ENCODE measurements at regions not wholly inside any gene's neighbourhood (a gene's known extent, or its start where the extent isn't known, plus 50 kb on each side); places are given as distances from the start of the nearest gene placed in this dataset.
"Not testable (repeated sequence)": the region's sequence is repeated elsewhere in the genome, so short reads cannot be mapped to it uniquely, and the experiment has no call there.

- H3K27ac ChIP-seq (ENCODE audit: low read depth, low read length): no peak overlapping the region
- H3K36me3 ChIP-seq (ENCODE audit: control insufficient read depth in 3 of 3, insufficient read depth in 3 of 3, low read length in 3 of 3): no peaks in the 10 kb centered on the region
- peaks cover 0 to 3% (median 0%) of the 10 kb centered on the region in 3 donors for H3K9me3 ChIP-seq (ENCODE audit: control insufficient read depth in 3 of 3, low read length in 3 of 3)
- H3K4me3 ChIP-seq (ENCODE audit: low read length in 3 of 3): no peak overlapping the region
- no peaks in the 10 kb centered on the region for H3K4me1 ChIP-seq (ENCODE audit: control insufficient read depth in 3 of 3, insufficient read depth in 3 of 3, low read length in 3 of 3)
- peaks cover 0 to 2% (median 0%) of the 10 kb centered on the region in 3 donors for H3K27me3 ChIP-seq (ENCODE audit: control insufficient read depth in 3 of 3, insufficient read depth in 3 of 3, low read length in 3 of 3)
- no peak overlapping the region for H3K9ac ChIP-seq (ENCODE audit: low read depth in 1 of 3, low read length in 3 of 3)
Measured at GRCh38 chr18:22290004-22290403, 120.6 kb downstream of the GATA6 start.

GRCh38 chr18:22286585-22286984, 117.2 kb downstream of the GATA6 start:
- H3K27me3 ChIP-seq (ENCODE audit: control insufficient read depth in 3 of 3, insufficient read depth in 3 of 3, low read length in 3 of 3): peaks cover 0 to 2% (median 0%) of the 10 kb centered on the region in 3 donors
- H3K36me3 ChIP-seq (ENCODE audit: control insufficient read depth in 3 of 3, insufficient read depth in 3 of 3, low read length in 3 of 3): no peaks in the 10 kb centered on the region
- H3K4me3 ChIP-seq (ENCODE audit: low read length in 3 of 3): no peak overlapping the region
- no peak overlapping the region for H3K27ac ChIP-seq (ENCODE audit: low read depth, low read length)
- H3K9ac ChIP-seq (ENCODE audit: low read depth in 1 of 3, low read length in 3 of 3): no peak overlapping the region
- no peaks in the 10 kb centered on the region for H3K4me1 ChIP-seq (ENCODE audit: control insufficient read depth in 3 of 3, insufficient read depth in 3 of 3, low read length in 3 of 3)
- peaks cover 0 to 3% (median 0%) of the 10 kb centered on the region in 3 donors for H3K9me3 ChIP-seq (ENCODE audit: control insufficient read depth in 3 of 3, low read length in 3 of 3)

DNA sequence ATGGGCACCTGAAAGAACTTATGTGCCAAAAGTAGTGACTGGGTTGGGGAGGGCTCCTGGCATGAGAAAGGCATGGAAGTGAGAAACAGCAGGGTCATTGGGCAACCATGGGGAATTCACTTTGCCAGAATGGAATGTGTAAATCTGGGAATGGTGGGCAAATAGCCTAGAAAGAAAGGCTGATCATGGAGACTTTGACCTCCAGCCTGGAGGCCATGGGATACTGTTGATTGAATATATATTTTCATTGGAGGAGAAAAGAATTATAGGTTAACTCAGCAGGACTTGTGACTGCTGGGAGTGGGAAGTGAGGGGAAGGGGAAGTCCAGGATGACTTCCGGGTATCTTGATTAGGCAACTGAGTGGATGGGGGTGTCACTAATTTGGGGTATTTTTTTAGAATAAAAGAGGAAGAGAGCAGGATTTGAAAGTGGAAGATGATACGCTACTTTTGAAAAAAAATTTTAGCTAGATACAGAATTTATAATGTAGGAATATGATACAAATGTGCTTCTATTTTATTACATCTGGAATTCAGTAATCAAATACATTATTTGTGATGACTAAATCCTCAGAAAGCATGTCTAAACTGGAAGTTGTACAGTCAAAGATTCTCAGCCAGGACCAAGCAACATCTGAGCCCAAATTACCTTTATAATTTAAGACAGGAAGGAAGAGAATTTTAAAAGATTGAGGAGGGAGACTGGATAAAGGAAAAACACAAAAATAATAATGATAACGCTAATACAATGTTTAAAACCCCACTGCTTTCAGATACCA, 116.2 kb downstream of the GATA6 start:
- peaks cover 0 to 2% (median 0%) of the 10 kb centered on the region in 3 donors for H3K27me3 ChIP-seq (ENCODE audit: control insufficient read depth in 3 of 3, insufficient read depth in 3 of 3, low read length in 3 of 3)
- H3K36me3 ChIP-seq (ENCODE audit: control insufficient read depth in 3 of 3, insufficient read depth in 3 of 3, low read length in 3 of 3): no peaks in the 10 kb centered on the region
- no peaks in the 10 kb centered on the region for H3K4me1 ChIP-seq (ENCODE audit: control insufficient read depth in 3 of 3, insufficient read depth in 3 of 3, low read length in 3 of 3)
- H3K9me3 ChIP-seq (ENCODE audit: control insufficient read depth in 3 of 3, low read length in 3 of 3): peaks cover 0 to 3% (median 0%) of the 10 kb centered on the region in 3 donors
- no peak overlapping the region for H3K4me3 ChIP-seq (ENCODE audit: low read length in 3 of 3)
- no peak overlapping the region for H3K27ac ChIP-seq (ENCODE audit: low read depth, low read length)
- H3K9ac ChIP-seq (ENCODE audit: low read depth in 1 of 3, low read length in 3 of 3): no peak overlapping the region

GRCh38 chr18:22284581-22285360, 115.4 kb downstream of the GATA6 start:
- H3K4me1 ChIP-seq (ENCODE audit: control insufficient read depth in 3 of 3, insufficient read depth in 3 of 3, low read length in 3 of 3): no peaks in the 10 kb centered on the region
- peaks cover 0 to 2% (median 0%) of the 10 kb centered on the region in 3 donors for H3K27me3 ChIP-seq (ENCODE audit: control insufficient read depth in 3 of 3, insufficient read depth in 3 of 3, low read length in 3 of 3)
- H3K4me3 ChIP-seq (ENCODE audit: low read length in 3 of 3): no peak overlapping the region
- H3K36me3 ChIP-seq (ENCODE audit: control insufficient read depth in 3 of 3, insufficient read depth in 3 of 3, low read length in 3 of 3): no peaks in the 10 kb centered on the region
- peaks cover 0 to under 1% (median 0%) of the 10 kb centered on the region in 3 donors for H3K9me3 ChIP-seq (ENCODE audit: control insufficient read depth in 3 of 3, low read length in 3 of 3)
- no peak overlapping the region for H3K27ac ChIP-seq (ENCODE audit: low read depth, low read length)
- H3K9ac ChIP-seq (ENCODE audit: low read depth in 1 of 3, low read length in 3 of 3): no peak overlapping the region

DNA sequence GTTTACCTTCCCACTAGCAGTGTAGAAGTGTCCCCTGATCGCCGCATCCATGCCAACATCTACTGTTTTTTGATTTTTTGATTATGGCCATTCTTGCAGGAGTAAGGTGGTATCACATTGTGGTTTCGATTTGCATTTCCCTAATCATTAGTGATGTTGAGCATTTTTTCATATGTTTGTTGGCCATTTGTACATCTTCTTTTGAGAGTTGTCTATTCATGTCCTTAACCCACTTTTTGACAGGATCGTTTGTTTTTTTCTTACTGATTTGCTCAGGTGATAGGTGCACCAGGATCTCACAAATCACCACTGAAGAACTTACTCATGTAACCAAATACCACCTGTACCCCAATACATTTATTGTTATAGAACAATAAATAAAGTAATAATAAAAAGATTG, 114.5 kb downstream of the GATA6 start:
- H3K36me3 ChIP-seq (ENCODE audit: control insufficient read depth in 3 of 3, insufficient read depth in 3 of 3, low read length in 3 of 3); H3K4me1 ChIP-seq (ENCODE audit: control insufficient read depth in 3 of 3, insufficient read depth in 3 of 3, low read length in 3 of 3); H3K27me3 ChIP-seq (ENCODE audit: control insufficient read depth in 3 of 3, insufficient read depth in 3 of 3, low read length in 3 of 3); H3K9me3 ChIP-seq (ENCODE audit: control insufficient read depth in 3 of 3, low read length in 3 of 3); H3K9ac ChIP-seq (ENCODE audit: low read depth in 1 of 3, low read length in 3 of 3); H3K4me3 ChIP-seq (ENCODE audit: low read length in 3 of 3); H3K27ac ChIP-seq (ENCODE audit: low read depth, low read length): not testable (repeated sequence)

- Histone ChIP-seq H3K27me3 (ENCODE audit: control insufficient read depth in 3 of 3, insufficient read depth in 3 of 3, low read length in 3 of 3) (peaks cover 0 to 2% (median 0%) of the 10 kb centered on the region in 3 donors), H3K36me3 (ENCODE audit: control insufficient read depth in 3 of 3, insufficient read depth in 3 of 3, low read length in 3 of 3) (no peaks in the 10 kb centered on the region), H3K27ac (ENCODE audit: low read depth, low read length) (no peak overlapping the region), H3K4me1 (ENCODE audit: control insufficient read depth in 3 of 3, insufficient read depth in 3 of 3, low read length in 3 of 3) (no peaks in the 10 kb centered on the region), H3K4me3 (ENCODE audit: low read length in 3 of 3) (no peak overlapping the region), H3K9ac (ENCODE audit: low read depth in 1 of 3, low read length in 3 of 3) (no peak overlapping the region), H3K9me3 (ENCODE audit: control insufficient read depth in 3 of 3, low read length in 3 of 3) (no peaks in the 10 kb centered on the region)
Measured at GRCh38 chr18:22283397-22283796, 114.0 kb downstream of the GATA6 start.

DNA sequence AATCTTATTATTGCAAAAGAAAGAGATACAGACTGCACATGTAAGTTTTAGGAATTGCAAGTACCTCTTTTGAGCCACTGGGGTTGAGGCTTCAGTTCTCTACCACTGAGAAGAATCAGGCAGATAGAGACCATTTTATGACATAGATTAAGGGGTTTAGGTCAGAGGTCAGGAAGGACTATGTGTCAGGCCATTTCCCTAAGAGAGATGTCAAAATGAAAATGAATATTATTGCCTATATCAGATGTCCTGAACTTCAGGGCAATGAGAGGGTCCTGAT, 113.7 kb downstream of the GATA6 start:
- Histone ChIP-seq H3K9ac (ENCODE audit: low read depth in 1 of 3, low read length in 3 of 3) (no peak overlapping the region), H3K27ac (ENCODE audit: low read depth, low read length) (no peak overlapping the region)

DNA sequence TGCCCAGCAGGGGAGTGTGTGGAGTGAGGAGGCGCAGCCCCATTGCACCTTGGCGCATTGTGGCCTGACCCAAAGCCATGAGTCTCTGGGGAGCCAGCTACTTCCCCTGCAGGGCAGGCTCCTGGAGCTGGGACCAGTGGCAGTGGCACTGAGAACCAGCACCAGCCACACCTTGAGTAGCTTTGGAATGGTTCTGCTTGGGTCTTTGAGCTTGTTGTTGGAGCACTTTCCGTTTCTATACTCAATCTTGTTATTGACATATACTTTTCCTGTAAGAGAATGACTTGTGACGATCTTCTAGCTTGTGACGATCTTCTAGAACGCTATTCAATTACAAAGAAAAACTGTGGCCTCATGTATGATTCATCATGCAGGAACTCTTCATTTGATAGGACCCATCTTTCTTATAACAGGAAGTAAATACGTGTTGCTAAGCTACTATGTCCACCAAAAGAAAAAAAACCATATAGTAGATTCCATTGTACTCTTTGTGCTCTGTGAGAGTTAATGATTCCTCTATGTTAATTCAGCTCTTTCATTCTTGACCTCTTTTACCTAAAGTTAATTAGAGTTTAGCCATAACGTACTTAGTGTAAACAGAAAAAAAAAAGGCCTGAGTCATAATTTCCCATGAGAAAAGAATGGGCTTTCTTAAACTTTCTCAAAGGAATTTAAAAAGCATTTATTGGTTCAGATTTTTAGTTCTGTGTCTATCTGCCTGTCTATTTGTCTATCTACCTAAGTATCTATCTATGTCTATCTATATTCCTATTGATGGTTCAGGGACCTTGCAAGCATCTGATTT, 113.1 kb downstream of the GATA6 start:
- Histone ChIP-seq H3K27ac (ENCODE audit: low read depth, low read length) (no peak overlapping the region), H3K4me3 (ENCODE audit: low read length in 3 of 3) (no peak overlapping the region), H3K27me3 (ENCODE audit: control insufficient read depth in 3 of 3, insufficient read depth in 3 of 3, low read length in 3 of 3) (peaks cover 0 to 2% (median 0%) of the 10 kb centered on the region in 3 donors), H3K36me3 (ENCODE audit: control insufficient read depth in 3 of 3, insufficient read depth in 3 of 3, low read length in 3 of 3) (no peaks in the 10 kb centered on the region), H3K9me3 (ENCODE audit: control insufficient read depth in 3 of 3, low read length in 3 of 3) (no peaks in the 10 kb centered on the region), H3K9ac (ENCODE audit: low read depth in 1 of 3, low read length in 3 of 3) (no peak overlapping the region), H3K4me1 (ENCODE audit: control insufficient read depth in 3 of 3, insufficient read depth in 3 of 3, low read length in 3 of 3) (no peaks in the 10 kb centered on the region)

More for the DNA sequence above, 113.7 kb downstream of the GATA6 start:
- Histone ChIP-seq H3K36me3 (ENCODE audit: control insufficient read depth in 3 of 3, insufficient read depth in 3 of 3, low read length in 3 of 3) (no peaks in the 10 kb centered on the region), H3K4me1 (ENCODE audit: control insufficient read depth in 3 of 3, insufficient read depth in 3 of 3, low read length in 3 of 3) (no peaks in the 10 kb centered on the region), H3K9me3 (ENCODE audit: control insufficient read depth in 3 of 3, low read length in 3 of 3) (no peaks in the 10 kb centered on the region), H3K27me3 (ENCODE audit: control insufficient read depth in 3 of 3, insufficient read depth in 3 of 3, low read length in 3 of 3) (peaks cover 0 to 2% (median 0%) of the 10 kb centered on the region in 3 donors), H3K4me3 (ENCODE audit: low read length in 3 of 3) (no peak overlapping the region)

GRCh38 chr18:22280453-22280750, 111.0 kb downstream of the GATA6 start:
- no peaks in the 10 kb centered on the region for H3K9me3 ChIP-seq (ENCODE audit: control insufficient read depth in 3 of 3, low read length in 3 of 3)
- H3K4me3 ChIP-seq (ENCODE audit: low read length in 3 of 3): no peak overlapping the region
- H3K36me3 ChIP-seq (ENCODE audit: control insufficient read depth in 3 of 3, insufficient read depth in 3 of 3, low read length in 3 of 3): no peaks in the 10 kb centered on the region
- H3K4me1 ChIP-seq (ENCODE audit: control insufficient read depth in 3 of 3, insufficient read depth in 3 of 3, low read length in 3 of 3): no peaks in the 10 kb centered on the region
- no peak overlapping the region for H3K27ac ChIP-seq (ENCODE audit: low read depth, low read length)
- H3K27me3 ChIP-seq (ENCODE audit: control insufficient read depth in 3 of 3, insufficient read depth in 3 of 3, low read length in 3 of 3): no peaks in the 10 kb centered on the region
- no peak overlapping the region for H3K9ac ChIP-seq (ENCODE audit: low read depth in 1 of 3, low read length in 3 of 3)
